ENCODE measurements at regions not wholly inside any gene's neighbourhood (a gene's known extent, or its start where the extent isn't known, plus 50 kb on each side); places are given as distances from the start of the nearest gene placed in this dataset.

DNA sequence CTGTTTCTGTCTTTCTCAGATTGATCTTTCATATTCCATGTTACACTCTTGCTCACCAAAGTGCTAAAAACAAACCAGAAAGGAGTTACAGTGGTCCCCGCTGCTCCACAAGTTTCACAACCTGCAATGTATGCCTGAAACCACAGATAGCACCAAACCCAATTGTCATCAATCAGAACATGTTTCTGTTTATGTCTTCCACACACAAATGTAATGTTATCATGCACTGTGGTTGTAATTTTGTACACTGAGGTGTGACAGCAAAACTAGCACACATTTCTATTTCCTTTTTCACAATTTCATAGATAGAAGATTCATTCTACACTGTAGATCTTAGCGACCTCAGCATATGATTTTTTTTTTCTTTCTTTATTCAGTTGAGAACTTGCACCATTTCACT lies 1045.9 kb upstream of the RAG2 start:
- no peak for TF ChIP-seq POLR2AphosphoS5 (IDR thresholded peaks at IDR 0.05)
- TF ChIP-seq, protein P1, sequence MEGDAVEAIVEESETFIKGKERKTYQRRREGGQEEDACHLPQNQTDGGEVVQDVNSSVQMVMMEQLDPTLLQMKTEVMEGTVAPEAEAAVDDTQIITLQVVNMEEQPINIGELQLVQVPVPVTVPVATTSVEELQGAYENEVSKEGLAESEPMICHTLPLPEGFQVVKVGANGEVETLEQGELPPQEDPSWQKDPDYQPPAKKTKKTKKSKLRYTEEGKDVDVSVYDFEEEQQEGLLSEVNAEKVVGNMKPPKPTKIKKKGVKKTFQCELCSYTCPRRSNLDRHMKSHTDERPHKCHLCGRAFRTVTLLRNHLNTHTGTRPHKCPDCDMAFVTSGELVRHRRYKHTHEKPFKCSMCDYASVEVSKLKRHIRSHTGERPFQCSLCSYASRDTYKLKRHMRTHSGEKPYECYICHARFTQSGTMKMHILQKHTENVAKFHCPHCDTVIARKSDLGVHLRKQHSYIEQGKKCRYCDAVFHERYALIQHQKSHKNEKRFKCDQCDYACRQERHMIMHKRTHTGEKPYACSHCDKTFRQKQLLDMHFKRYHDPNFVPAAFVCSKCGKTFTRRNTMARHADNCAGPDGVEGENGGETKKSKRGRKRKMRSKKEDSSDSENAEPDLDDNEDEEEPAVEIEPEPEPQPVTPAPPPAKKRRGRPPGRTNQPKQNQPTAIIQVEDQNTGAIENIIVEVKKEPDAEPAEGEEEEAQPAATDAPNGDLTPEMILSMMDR (IDR thresholded peaks at IDR 0.05) = no peak
